ENCODE measurements at regions not wholly inside any gene's neighbourhood (a gene's known extent, or its start where the extent isn't known, plus 50 kb on each side); places are given as distances from the start of the nearest gene placed in this dataset.

- Histone ChIP-seq H3K9me3 (ENCODE audit: insufficient read depth, low read depth) (no peaks in the 10 kb centered on the region), H3K4me1 (replicated peaks; ENCODE audit: insufficient read depth) (no peaks in the 10 kb centered on the region), H3K4me2 (no peak overlapping the region), H2AFZ (no peak overlapping the region), H3K9me2 (ENCODE audit: insufficient read depth) (no peaks in the 10 kb centered on the region), H3K79me2 (ENCODE audit: low read depth) (no peaks in the 10 kb centered on the region), H3F3A (ENCODE audit: insufficient read depth, low read depth) (no peaks in the 10 kb centered on the region), H3K4me3 (no peak overlapping the region), H3K27ac (no peak overlapping the region), H4K20me1 (ENCODE audit: insufficient read depth) (no peaks in the 10 kb centered on the region; the same call in 1 of the 2 replicates), H3K36me3 (ENCODE audit: low read depth) (no peaks in the 10 kb centered on the region), H3K27me3 (ENCODE audit: insufficient read depth, low read depth) (peaks cover 94% of the 10 kb centered on the region)
- POLR2A ChIA-PET (ENCODE audit: unreplicated experiment), result no interaction called here
- no TSS peak for BruUV-seq (replicated peaks)
- CTCF ChIA-PET, result no interaction called here
- no peak for DNase-seq
- intact Hi-C loops (cut with micrococcal nuclease; ENCODE audit: unreplicated experiment), result no loop called here
- TF ChIP-seq EZH2 (IDR thresholded peaks at IDR 0.05; ENCODE audit: low read depth), result no peak
- no peak for TF ChIP-seq CTCF (conservative IDR thresholded peaks at IDR 0.05)
These were observed 177.9 kb downstream of the WSCD1 start for GRCh38 chr17:6248061-6248460.

- TF ChIP-seq CTCF (conservative IDR thresholded peaks at IDR 0.05) (no peak), EZH2 (IDR thresholded peaks at IDR 0.05; ENCODE audit: low read depth) (no peak)
- no peak overlapping the region for H3K4me2 ChIP-seq
- H3F3A ChIP-seq (ENCODE audit: insufficient read depth, low read depth), result no peaks in the 10 kb centered on the region
- ChIA-PET POLR2A (ENCODE audit: unreplicated experiment) (no interaction called here), CTCF (no interaction called here)
- H3K79me2 ChIP-seq (ENCODE audit: low read depth), result no peaks in the 10 kb centered on the region
- no peak for DNase-seq
- H3K4me1 ChIP-seq (replicated peaks; ENCODE audit: insufficient read depth), result no peaks in the 10 kb centered on the region
- H3K9me2 ChIP-seq (ENCODE audit: insufficient read depth), result no peaks in the 10 kb centered on the region
- peaks cover 96% of the 10 kb centered on the region for H3K27me3 ChIP-seq (ENCODE audit: insufficient read depth, low read depth)
- H4K20me1 ChIP-seq (ENCODE audit: insufficient read depth), result no peaks in the 10 kb centered on the region; the same call in 1 of the 2 replicates
- H2AFZ ChIP-seq, result no peak overlapping the region
- H3K9me3 ChIP-seq (ENCODE audit: insufficient read depth, low read depth), result no peaks in the 10 kb centered on the region
- intact Hi-C loops (cut with micrococcal nuclease; ENCODE audit: unreplicated experiment), result no loop called here
- H3K36me3 ChIP-seq (ENCODE audit: low read depth), result no peaks in the 10 kb centered on the region
- no peak overlapping the region for H3K4me3 ChIP-seq
- no peak overlapping the region for H3K27ac ChIP-seq
- BruUV-seq (replicated peaks), result no TSS peak
These were observed 175.4 kb downstream of the WSCD1 start for GRCh38 chr17:6245301-6246177.

- Histone ChIP-seq H3K9me2 (ENCODE audit: insufficient read depth) (no peaks in the 10 kb centered on the region), H3K36me3 (ENCODE audit: low read depth) (no peaks in the 10 kb centered on the region), H3K4me1 (replicated peaks; ENCODE audit: insufficient read depth) (no peaks in the 10 kb centered on the region), H3K27me3 (ENCODE audit: insufficient read depth, low read depth) (peaks cover 98% of the 10 kb centered on the region), H4K20me1 (ENCODE audit: insufficient read depth) (no peaks in the 10 kb centered on the region; the same call in 1 of the 2 replicates), H3K27ac (no peak overlapping the region), H3K79me2 (ENCODE audit: low read depth) (no peaks in the 10 kb centered on the region), H3K4me2 (no peak overlapping the region), H3F3A (ENCODE audit: insufficient read depth, low read depth) (no peaks in the 10 kb centered on the region), H2AFZ (no peak overlapping the region), H3K9me3 (ENCODE audit: insufficient read depth, low read depth) (no peaks in the 10 kb centered on the region), H3K4me3 (no peak overlapping the region)
- no peak for DNase-seq
- BruUV-seq (replicated peaks), result no TSS peak
- POLR2A ChIA-PET (ENCODE audit: unreplicated experiment), result interaction anchor here (0.5 kb wide), 1 partner anchor 540 kb away, joined by 5 read pairs; no protein-coding TSS in a partner anchor
- intact Hi-C loops (cut with micrococcal nuclease; ENCODE audit: unreplicated experiment), result no loop called here
- CTCF ChIA-PET, result no interaction called here
- TF ChIP-seq EZH2 (IDR thresholded peaks at IDR 0.05; ENCODE audit: low read depth), result no peak
- TF ChIP-seq CTCF (conservative IDR thresholded peaks at IDR 0.05), result no peak
These were observed 174.6 kb downstream of the WSCD1 start for GRCh38 chr17:6244796-6245195.
